ENCODE measurements at regions not wholly inside any gene's neighbourhood (a gene's known extent, or its start where the extent isn't known, plus 50 kb on each side); places are given as distances from the start of the nearest gene placed in this dataset.

DNA sequence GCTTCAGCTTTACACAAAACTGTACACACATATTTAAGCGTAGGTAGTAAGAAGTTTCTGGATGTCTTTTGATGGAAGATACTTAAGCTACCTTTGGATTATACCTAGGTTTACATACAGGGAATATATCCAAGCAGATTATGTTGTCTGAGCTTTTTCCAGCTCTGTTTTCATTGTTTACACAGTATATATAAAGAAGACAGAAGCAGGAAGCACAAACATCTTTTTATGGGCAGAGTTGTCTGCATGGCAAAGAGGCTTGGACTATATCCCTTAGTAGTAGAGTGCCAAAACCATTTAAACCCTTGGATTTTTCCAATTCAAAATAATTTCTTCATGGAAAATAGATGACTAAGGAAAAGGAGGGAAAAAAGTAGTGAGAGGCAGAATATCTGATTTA lies 329.4 kb upstream of the AGA start:
- TF ChIP-seq, protein P1, sequence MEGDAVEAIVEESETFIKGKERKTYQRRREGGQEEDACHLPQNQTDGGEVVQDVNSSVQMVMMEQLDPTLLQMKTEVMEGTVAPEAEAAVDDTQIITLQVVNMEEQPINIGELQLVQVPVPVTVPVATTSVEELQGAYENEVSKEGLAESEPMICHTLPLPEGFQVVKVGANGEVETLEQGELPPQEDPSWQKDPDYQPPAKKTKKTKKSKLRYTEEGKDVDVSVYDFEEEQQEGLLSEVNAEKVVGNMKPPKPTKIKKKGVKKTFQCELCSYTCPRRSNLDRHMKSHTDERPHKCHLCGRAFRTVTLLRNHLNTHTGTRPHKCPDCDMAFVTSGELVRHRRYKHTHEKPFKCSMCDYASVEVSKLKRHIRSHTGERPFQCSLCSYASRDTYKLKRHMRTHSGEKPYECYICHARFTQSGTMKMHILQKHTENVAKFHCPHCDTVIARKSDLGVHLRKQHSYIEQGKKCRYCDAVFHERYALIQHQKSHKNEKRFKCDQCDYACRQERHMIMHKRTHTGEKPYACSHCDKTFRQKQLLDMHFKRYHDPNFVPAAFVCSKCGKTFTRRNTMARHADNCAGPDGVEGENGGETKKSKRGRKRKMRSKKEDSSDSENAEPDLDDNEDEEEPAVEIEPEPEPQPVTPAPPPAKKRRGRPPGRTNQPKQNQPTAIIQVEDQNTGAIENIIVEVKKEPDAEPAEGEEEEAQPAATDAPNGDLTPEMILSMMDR (conservative IDR thresholded peaks at IDR 0.05; ENCODE audit: low read depth, low read length) = no peak
- no peak for TF ChIP-seq EZH2 (IDR thresholded peaks at IDR 0.05; ENCODE audit: borderline replicate concordance, low read depth, low read length, poor library complexity, severe bottlenecking)
